SKM-1 treated with dmso at 0.1 percent for 144 hours (cell line): ENCODE measurements at regions not wholly inside any gene's neighbourhood (a gene's known extent, or its start where the extent isn't known, plus 50 kb on each side); places are given as distances from the start of the nearest gene placed in this dataset.

Experiments used
- DNase-seq: peaks from one replicate; lab custom pipeline; 2025; ENCODE audit not compliant: unreplicated experiment; lab: John Stamatoyannopoulos, UW

DNA sequence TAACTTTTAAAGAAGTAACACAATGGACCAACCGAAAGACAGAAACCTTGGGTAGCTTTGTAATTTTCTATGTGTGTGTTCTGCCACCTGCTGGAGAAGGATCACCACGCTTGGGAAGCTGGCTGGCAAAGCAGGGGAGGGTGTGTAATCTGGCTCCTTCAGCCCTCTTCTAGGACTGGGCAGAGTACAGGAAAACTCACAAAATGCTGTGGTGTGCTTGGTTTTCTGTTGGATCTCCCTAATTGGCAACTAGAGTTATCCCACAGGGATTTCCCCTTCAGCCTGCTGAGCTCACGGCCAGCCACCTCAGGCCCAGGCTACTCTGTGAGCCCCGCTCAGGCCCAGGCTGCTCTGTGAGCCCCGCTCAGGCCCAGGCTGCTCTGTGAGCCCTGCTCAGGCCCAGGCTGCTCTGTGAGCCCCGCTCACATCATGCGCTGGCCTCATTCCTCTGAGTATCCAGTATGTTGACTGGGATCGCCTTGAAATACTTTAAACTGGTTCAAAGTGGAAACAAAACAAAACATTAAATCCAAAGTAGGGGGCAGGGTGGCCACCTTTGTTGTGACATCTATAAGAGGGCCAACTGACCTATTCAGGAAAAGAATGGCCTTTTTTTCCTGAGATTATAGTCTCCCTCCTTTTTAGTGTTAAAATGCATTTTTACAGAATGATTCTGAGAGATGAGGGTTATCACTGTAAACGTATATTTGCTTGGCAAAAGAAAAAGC, 52.0 kb upstream of the RNU6-8 start:
- DNase-seq, result peak; percentile 7

DNA sequence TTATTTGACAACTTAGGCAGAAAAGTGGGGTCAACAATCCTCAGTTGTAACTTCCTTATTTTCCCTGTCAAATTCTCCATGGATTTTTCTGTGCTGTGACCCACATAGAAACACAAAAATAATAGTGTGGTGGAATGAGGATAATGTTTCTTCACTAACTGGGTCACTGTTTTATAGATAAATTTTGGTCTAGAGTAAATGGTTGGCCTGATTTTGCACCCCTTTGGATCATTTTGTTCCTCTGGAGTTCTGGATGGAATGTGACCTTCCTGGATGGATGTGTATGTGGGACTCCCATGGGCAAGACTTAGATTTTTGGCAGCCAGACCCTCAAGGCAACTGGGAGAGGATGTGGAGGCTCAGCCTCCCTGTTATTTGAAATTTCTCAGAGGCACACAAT, 52.7 kb upstream of the RNU6-8 start:
- no peak for DNase-seq

DNA sequence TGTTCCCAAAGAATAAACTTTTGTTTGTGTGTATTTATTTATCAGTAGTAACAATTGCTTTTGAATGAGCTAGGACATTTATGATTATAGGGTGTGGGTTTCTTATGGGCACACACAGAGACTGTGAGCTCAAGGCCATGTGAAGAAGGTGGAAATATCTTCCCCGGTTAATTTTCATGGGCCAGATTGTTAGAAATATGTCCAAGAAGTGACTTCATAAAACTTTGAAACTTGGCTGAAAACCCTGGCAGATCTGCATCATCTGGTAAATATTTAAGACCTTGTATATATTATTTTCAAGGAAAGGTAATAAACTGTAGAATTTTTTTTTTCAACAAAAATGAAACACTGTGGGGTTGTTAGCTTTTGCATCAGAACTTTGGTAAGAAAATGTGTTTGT, 53.5 kb upstream of the RNU6-8 start:
- no peak for DNase-seq

DNA sequence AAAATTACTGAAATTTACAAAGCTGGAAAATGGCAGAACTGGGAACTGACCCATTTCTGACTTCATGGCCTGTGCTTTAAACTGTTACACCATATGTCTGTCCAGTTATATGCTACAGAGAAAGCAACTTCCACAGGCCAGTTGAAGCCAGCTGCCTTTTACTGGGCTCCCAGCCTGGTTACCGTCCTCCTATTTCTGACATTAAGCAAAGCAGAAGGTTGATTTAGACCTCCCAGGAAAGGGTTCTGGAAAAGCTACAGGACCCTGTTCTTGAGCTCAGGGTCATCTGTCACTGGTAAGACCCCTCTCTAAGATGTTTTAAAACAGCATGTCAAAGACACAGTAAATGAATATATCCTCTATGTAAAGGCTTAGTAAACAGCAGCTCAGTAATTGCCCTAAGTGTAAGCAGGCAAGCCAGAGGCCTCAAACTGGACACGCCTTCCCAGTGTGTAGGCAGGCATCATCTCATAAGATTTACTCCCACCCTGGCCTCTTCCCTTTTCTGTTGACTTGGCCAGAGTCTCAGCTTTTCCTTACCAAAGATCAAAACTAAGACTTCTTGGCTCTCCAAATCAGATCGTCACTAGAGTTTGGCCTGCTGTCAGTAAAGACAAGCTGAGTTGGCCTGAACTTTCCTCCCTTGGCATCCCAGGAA, 55.4 kb upstream of the RNU6-8 start:
- no peak for DNase-seq

DNA sequence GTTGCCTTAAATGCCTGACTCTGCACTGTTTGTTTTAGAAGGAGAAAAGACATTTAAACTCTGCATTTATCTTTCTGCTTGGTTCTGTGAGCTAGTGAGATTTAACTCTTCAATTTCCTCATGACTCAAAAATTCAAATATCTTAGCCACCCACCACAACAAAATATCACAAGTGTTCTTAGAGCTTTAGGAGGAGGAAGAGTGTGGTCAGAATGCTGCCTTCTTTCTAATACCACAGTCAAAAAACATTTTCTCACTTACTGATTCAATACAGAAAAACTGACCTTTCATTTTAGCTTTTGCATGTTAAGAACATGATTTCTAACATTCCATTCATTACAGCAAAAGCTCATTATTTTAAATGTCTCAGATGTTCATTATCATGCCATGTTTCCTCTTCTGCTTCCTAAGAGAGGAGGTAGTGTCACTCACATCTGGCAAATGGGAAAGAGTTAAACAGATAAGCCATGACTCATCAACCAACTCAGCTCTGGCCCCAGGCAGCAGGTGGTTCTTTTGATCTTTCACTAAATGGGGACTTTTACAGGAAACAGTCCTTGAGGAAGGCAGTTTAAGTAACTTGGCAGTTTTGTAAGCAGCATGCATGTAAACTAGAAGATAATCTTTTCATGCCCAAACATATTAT, 56.4 kb upstream of the RNU6-8 start:
- DNase-seq, result no peak

DNA sequence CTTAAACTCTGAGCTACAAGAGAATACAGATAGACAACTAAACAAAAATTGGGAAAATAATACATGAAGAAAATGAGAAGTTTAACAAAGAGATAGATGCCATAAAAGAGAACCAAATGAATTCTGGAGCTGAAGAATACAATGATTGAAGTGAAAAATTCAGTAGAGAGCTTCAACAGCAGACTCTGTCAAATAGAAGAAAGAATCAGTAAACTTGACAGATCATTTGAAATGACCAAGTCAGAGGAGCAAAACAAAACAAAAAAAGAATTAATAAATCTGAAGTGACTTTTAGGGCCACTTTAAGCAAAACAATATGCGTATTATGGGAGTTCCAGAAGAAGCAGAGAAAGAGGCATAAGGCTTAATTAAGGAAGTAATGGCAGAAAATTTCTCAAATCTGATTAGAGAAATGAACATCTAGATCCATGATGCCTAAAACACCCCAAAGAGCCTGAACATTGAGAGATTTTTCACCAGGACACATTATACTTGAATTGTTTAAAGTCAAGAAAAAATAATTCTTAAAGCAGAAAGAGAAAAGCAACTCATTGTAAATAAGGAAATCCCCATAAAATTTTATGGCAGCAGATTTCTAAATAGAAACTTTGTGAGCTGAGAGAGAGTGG, 61.0 kb upstream of the RNU6-8 start:
- no peak for DNase-seq

DNA sequence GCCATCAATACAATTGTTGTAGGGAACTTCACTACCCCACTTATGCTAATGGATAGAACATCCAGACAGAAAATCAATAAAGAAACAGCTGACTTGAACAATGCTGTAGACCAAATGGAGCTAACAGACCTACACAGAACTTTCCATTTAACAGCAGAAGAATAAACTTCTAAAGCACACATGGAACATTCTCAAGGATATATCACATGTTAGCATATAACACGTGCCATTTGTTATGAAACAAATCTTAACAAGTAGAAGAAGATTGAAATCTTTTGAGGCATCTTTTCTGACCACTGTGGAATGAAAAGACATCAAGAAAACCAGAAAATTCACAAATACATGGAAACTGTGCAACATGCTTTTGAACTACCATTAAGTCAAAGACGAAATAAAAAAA, 62.5 kb upstream of the RNU6-8 start:
- no peak for DNase-seq

DNA sequence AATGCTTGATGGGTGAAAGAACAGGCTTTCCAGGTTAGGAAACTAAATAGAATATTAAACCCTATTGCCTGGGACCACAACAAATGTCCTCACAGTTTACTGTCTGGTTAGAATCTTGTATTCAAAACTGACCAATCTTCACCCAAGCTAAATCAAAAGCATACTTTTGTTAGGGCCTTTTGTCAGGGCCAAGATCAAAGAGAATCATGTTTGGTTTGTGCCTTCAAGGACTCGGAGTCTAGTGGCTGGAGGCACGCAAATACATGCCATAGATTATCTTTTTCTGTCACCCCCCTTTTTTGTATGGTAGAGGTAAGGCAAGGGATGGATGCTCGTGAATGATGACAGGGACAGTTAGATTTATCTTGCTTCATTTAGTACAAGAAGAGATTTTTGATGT, 51.1 kb upstream of the AKAP6 start:
- DNase-seq, result no peak
